PC-9 (cell line): ENCODE measurements at regions not wholly inside any gene's neighbourhood (a gene's known extent, or its start where the extent isn't known, plus 50 kb on each side); places are given as distances from the start of the nearest gene placed in this dataset.

Source experiments
- BruUV-seq: library from RNA; stranded (reverse); fragments of 400-500 nt; replicated peaks from 2 replicates; lab custom pipeline; 2021; lab: Mats Ljungman, UMichigan
- CTCF ChIA-PET: fragments of 300-600 bp; sonication (Branson Sonifier 250); formaldehyde crosslinking; loops from one replicate; lab custom pipeline; 2022; ENCODE audit warnings: antibody characterized with exemption; lab: Charles Lee
- POLR2A ChIA-PET: fragments of 300-600 bp; sonication (Branson Sonifier 250); formaldehyde crosslinking; loops from one replicate; lab custom pipeline; 2022; ENCODE audit warnings: antibody characterized with exemption; ENCODE audit not compliant: unreplicated experiment; lab: Charles Lee
- DNase-seq, 2 experiments: peaks; one replicate each; pipeline versions ENCODE4 v3.0.0 to v3.0.0-alpha.2; 2015 to 2022; ENCODE audit warnings: mixed read lengths in 1 of 2
- H2AFZ ChIP-seq: fragments of 200-600 bp; sonication (generic); 2 replicates; pipeline ENCODE4 v1.8.1; 2017; ENCODE audit warnings: antibody characterized with exemption
- H3F3A ChIP-seq: fragments of 200-600 bp; sonication (generic); 2 replicates; pipeline ENCODE4 v1.8.1; 2017; ENCODE audit warnings: antibody characterized with exemption, mild to moderate bottlenecking, low read depth; ENCODE audit not compliant: insufficient read depth
- H3K27ac ChIP-seq: fragments of 200-600 bp; sonication (generic); 2 replicates; pipeline ENCODE4 v1.6.1; 2016; ENCODE audit warnings: mixed run types
- H3K27me3 ChIP-seq: fragments of 200-600 bp; sonication (generic); 2 replicates; pipeline ENCODE4 v1.6.1; 2016; ENCODE audit warnings: low read depth, mixed run types; ENCODE audit not compliant: insufficient read depth
- H3K36me3 ChIP-seq: fragments of 200-600 bp; sonication (generic); 2 replicates; pipeline ENCODE4 v1.6.1; 2016; ENCODE audit warnings: low read depth, mixed run types
- H3K4me1 ChIP-seq: fragments of 200-600 bp; sonication (generic); replicated peaks from 2 replicates; pipeline ENCODE4 v1.6.1; 2016; ENCODE audit warnings: mixed run types; ENCODE audit not compliant: insufficient read depth
- H3K4me2 ChIP-seq: fragments of 200-600 bp; sonication (generic); 2 replicates; pipeline ENCODE4 v1.6.1; 2017; ENCODE audit warnings: mixed run types
- H3K4me3 ChIP-seq: fragments of 200-600 bp; sonication (generic); 2 replicates; pipeline ENCODE4 v1.6.1; 2016; ENCODE audit warnings: mixed run types
- H3K79me2 ChIP-seq: fragments of 200-600 bp; sonication (generic); 2 replicates; pipeline ENCODE4 v1.6.1; 2017; ENCODE audit warnings: low read depth, mixed run types
- H3K9me2 ChIP-seq: fragments of 200-600 bp; sonication (generic); 2 replicates; pipeline ENCODE4 v1.8.1; 2017; ENCODE audit warnings: mild to moderate bottlenecking; ENCODE audit not compliant: insufficient read depth
- H3K9me3 ChIP-seq: fragments of 200-600 bp; sonication (generic); 2 replicates; pipeline ENCODE4 v1.8.1; 2016; ENCODE audit warnings: low read depth; ENCODE audit not compliant: insufficient read depth
- H4K20me1 ChIP-seq: fragments of 200-600 bp; sonication (generic); 2 replicates; pipeline ENCODE4 v1.8.1; 2017; ENCODE audit not compliant: insufficient read depth
- CTCF ChIP-seq: fragments of 200-600 bp; sonication (generic); conservative IDR thresholded peaks from 2 replicates; pipeline ENCODE4 v1.6.1; 2017; ENCODE audit warnings: mixed run types, antibody characterized with exemption, mild to moderate bottlenecking, moderate library complexity
- EZH2 ChIP-seq: fragments of 200-600 bp; sonication (generic); IDR thresholded peaks from 2 replicates; pipeline ENCODE4 v1.8.0; 2017; ENCODE audit warnings: antibody characterized with exemption, low read depth
- intact Hi-C: fragments of 100-400 bp; cut with micrococcal nuclease; formaldehyde crosslinking; loops from one replicate; pipeline ENCODE4 v1.10.0; 2022; ENCODE audit not compliant: unreplicated experiment

GRCh38 chr3:55297245-55297644 lies 189.9 kb downstream of the WNT5A start:
- Histone ChIP-seq H3K4me1 (no peaks in the 10 kb centered on the region), H3F3A (no peaks in the 10 kb centered on the region), H3K36me3 (no peaks in the 10 kb centered on the region), H3K79me2 (no peaks in the 10 kb centered on the region), H2AFZ (no peak overlapping the region), H3K9me2 (no peaks in the 10 kb centered on the region), H3K27me3 (no peaks in the 10 kb centered on the region), H3K4me3 (no peak overlapping the region), H3K27ac (no peak overlapping the region), H4K20me1 (no peaks in the 10 kb centered on the region), H3K4me2 (no peak overlapping the region), H3K9me3 (no peaks in the 10 kb centered on the region)
- BruUV-seq, result no TSS peak
- ChIA-PET CTCF (no interaction called here), POLR2A (no interaction called here)
- TF ChIP-seq CTCF, result no peak
- TF ChIP-seq EZH2, result no peak
- intact Hi-C loops, result no loop called here
- DNase-seq, result no peak

- no peaks in the 10 kb centered on the region for H3K27me3 ChIP-seq
Measured at GRCh38 chr3:55296791-55297190, 190.3 kb downstream of the WNT5A start.

GRCh38 chr3:55296030-55296429 lies 191.1 kb downstream of the WNT5A start:
- Histone ChIP-seq H3F3A (no peaks in the 10 kb centered on the region), H3K4me2 (no peak overlapping the region), H3K4me1 (no peaks in the 10 kb centered on the region), H3K9me3 (no peaks in the 10 kb centered on the region), H3K27ac (no peak overlapping the region), H4K20me1 (no peaks in the 10 kb centered on the region), H3K9me2 (no peaks in the 10 kb centered on the region), H3K36me3 (no peaks in the 10 kb centered on the region), H3K27me3 (no peaks in the 10 kb centered on the region), H2AFZ (0 out of 2 replicates have a peak overlapping the region, but pooled peaks have one; percentile 43), H3K4me3 (no peak overlapping the region), H3K79me2 (no peaks in the 10 kb centered on the region)
- TF ChIP-seq CTCF, result no peak
- TF ChIP-seq EZH2, result no peak
- intact Hi-C loops, result no loop called here
- no peak for DNase-seq
- BruUV-seq, result no TSS peak
- ChIA-PET CTCF (no interaction called here), POLR2A (no interaction called here)

More at GRCh38 chr3:55296791-55297190, 190.3 kb downstream of the WNT5A start:
- no peak for TF ChIP-seq EZH2
- no peak for TF ChIP-seq CTCF
- Histone ChIP-seq H3K4me1 (no peaks in the 10 kb centered on the region), H4K20me1 (no peaks in the 10 kb centered on the region), H3F3A (no peaks in the 10 kb centered on the region), H3K79me2 (no peaks in the 10 kb centered on the region), H2AFZ (no peak overlapping the region), H3K9me3 (no peaks in the 10 kb centered on the region), H3K4me2 (no peak overlapping the region), H3K36me3 (no peaks in the 10 kb centered on the region), H3K27ac (no peak overlapping the region), H3K9me2 (no peaks in the 10 kb centered on the region), H3K4me3 (no peak overlapping the region)
- BruUV-seq, result no TSS peak
- intact Hi-C loops, result no loop called here
- ChIA-PET CTCF (no interaction called here), POLR2A (no interaction called here)
- no peak for DNase-seq
